Esophagus squamous epithelium (tissue), 5 donors: ENCODE measurements at regions not wholly inside any gene's neighbourhood (a gene's known extent, or its start where the extent isn't known, plus 50 kb on each side); places are given as distances from the start of the nearest gene placed in this dataset.

Experiments
- DNase-seq: peaks from one replicate; lab custom pipeline; 2025; lab: John Stamatoyannopoulos, UW
- H3K27ac ChIP-seq, 4 donors: fragments of 200-600 bp; sonication (generic); one replicate each; pipeline ENCODE4 v1.5.1; 2016 to 2019; ENCODE audit warnings: mild to moderate bottlenecking in 1 of 4
- H3K27me3 ChIP-seq, 4 donors: fragments of 200-600 bp; sonication (generic); 1 replicate in 3 of 4; 2 replicates in 1 of 4; pipeline versions ENCODE4 v1.5.1 to v1.6.0; 2017 to 2021; ENCODE audit warnings: antibody characterized with exemption in 1 of 4
- H3K36me3 ChIP-seq, 3 donors: fragments of 200-600 bp; sonication (generic); one replicate each; pipeline ENCODE4 v1.5.1; 2016 to 2019
- H3K4me1 ChIP-seq, 3 donors: fragments of 200-600 bp; sonication (generic); one replicate each; pipeline ENCODE4 v1.5.1; 2017 to 2019
- H3K4me3 ChIP-seq, 4 donors: fragments of 200-600 bp; sonication (generic); 1 replicate in 3 of 4; 2 replicates in 1 of 4; pipeline ENCODE4 v1.5.1; 2016 to 2019; ENCODE audit warnings: mild to moderate bottlenecking in 2 of 4, moderate library complexity in 1 of 4
- H3K9me3 ChIP-seq, 3 donors: fragments of 200-600 bp; sonication (generic); one replicate each; pipeline ENCODE4 v1.5.1; 2016 to 2019
- CTCF ChIP-seq, 6 experiments: fragments of 450-650 bp in 4 of 6; fragments of 200-600 bp in 2 of 6; sonication (generic) in 2 of 6; IDR thresholded peaks; one replicate each; pipeline ENCODE4 v1.5.1; 2016 to 2019; ENCODE audit warnings: antibody characterized with exemption in 6 of 6, mild to moderate bottlenecking in 4 of 6, moderate library complexity in 4 of 6
- POLR2A ChIP-seq, 4 donors: fragments of 450-650 bp; IDR thresholded peaks; one replicate each; pipeline ENCODE4 v1.6.1; 2017; ENCODE audit warnings: antibody characterized with exemption in 4 of 4, mild to moderate bottlenecking in 4 of 4, moderate library complexity in 3 of 4
- WGBS, 2 donors: methylation state at CpG; one replicate each; pipeline ENCODE4 v1.1.5; 2018; 5-methylcytosine and 5-hydroxymethylcytosine counted together
- intact Hi-C: fragments of 100-400 bp; cut with DNase I; formaldehyde crosslinking; loops from one replicate; pipeline ENCODE4 v1.15.0; 2022
- donor health status: DM: yes; HTN: yes; CAD: no.

- DNase-seq = no peak
- intact Hi-C loops = no loop called here
- Histone ChIP-seq H3K27ac (no peak overlapping the region), H3K27me3 (no peaks in the 10 kb centered on the region), H3K9me3 (peaks cover 0 to 4% (median 0%) of the 10 kb centered on the region in 3 donors), H3K4me3 (no peak overlapping the region), H3K4me1 (no peaks in the 10 kb centered on the region), H3K36me3 (no peaks in the 10 kb centered on the region)
- 76 to 80% methylated on average over 3 of the region's 3 CpGs for WGBS, 2 donors
- TF ChIP-seq POLR2A (IDR thresholded peaks at IDR 0.05) (no peak), CTCF (IDR thresholded peaks at IDR 0.05) (no peak)
These were observed 324.3 kb upstream of the NDST4 start for GRCh38 chr4:115437739-115438138.

GRCh38 chr4:115433491-115433890, 320.1 kb upstream of the NDST4 start:
- no peaks in the 10 kb centered on the region for H3K4me1 ChIP-seq
- no peak overlapping the region for H3K4me3 ChIP-seq
- H3K27ac ChIP-seq = no peak overlapping the region
- TF ChIP-seq CTCF (IDR thresholded peaks at IDR 0.05) = no peak
- no peak for TF ChIP-seq POLR2A (IDR thresholded peaks at IDR 0.05)
- DNase-seq = no peak
- H3K27me3 ChIP-seq = no peaks in the 10 kb centered on the region
- H3K9me3 ChIP-seq = peaks cover 0 to 4% (median 0%) of the 10 kb centered on the region in 3 donors
- 56 to 73% methylated on average over 1 of the region's 1 CpG for WGBS, 2 donors
- H3K36me3 ChIP-seq = no peaks in the 10 kb centered on the region
- intact Hi-C loops = no loop called here

- no peak overlapping the region for H3K27ac ChIP-seq
- peaks cover 0 to 4% (median 0%) of the 10 kb centered on the region in 3 donors for H3K9me3 ChIP-seq
- H3K27me3 ChIP-seq = no peaks in the 10 kb centered on the region
- no peaks in the 10 kb centered on the region for H3K4me1 ChIP-seq
- TF ChIP-seq CTCF (IDR thresholded peaks at IDR 0.05) (no peak), POLR2A (IDR thresholded peaks at IDR 0.05) (no peak)
- 63 to 71% methylated on average over 3 of the region's 3 CpGs for WGBS, 2 donors
- intact Hi-C loops = no loop called here
- no peaks in the 10 kb centered on the region for H3K36me3 ChIP-seq
- H3K4me3 ChIP-seq = no peak overlapping the region
- no peak for DNase-seq
These were observed 316.6 kb upstream of the NDST4 start for GRCh38 chr4:115430024-115430423.

GRCh38 chr4:115428455-115428854, 315.0 kb upstream of the NDST4 start:
- DNase-seq = no peak
- no peak overlapping the region for H3K4me3 ChIP-seq
- H3K9me3 ChIP-seq = no peaks in the 10 kb centered on the region
- no peaks in the 10 kb centered on the region for H3K27me3 ChIP-seq
- intact Hi-C loops = no loop called here
- no peak for TF ChIP-seq CTCF (IDR thresholded peaks at IDR 0.05)
- no peak for TF ChIP-seq POLR2A (IDR thresholded peaks at IDR 0.05)
- no peak overlapping the region for H3K27ac ChIP-seq
- 45 to 61% methylated on average over 1 of the region's 1 CpG for WGBS, 2 donors
- H3K4me1 ChIP-seq = no peaks in the 10 kb centered on the region
- no peaks in the 10 kb centered on the region for H3K36me3 ChIP-seq

GRCh38 chr4:115424852-115425251, 311.4 kb upstream of the NDST4 start:
- TF ChIP-seq CTCF (IDR thresholded peaks at IDR 0.05) (no peak), POLR2A (IDR thresholded peaks at IDR 0.05) (no peak)
- intact Hi-C loops = no loop called here
- no peaks in the 10 kb centered on the region for H3K27me3 ChIP-seq
- DNase-seq = no peak
- no peak overlapping the region for H3K27ac ChIP-seq
- 31 to 38% methylated on average over 1 of the region's 1 CpG for WGBS, 2 donors
- no peak overlapping the region for H3K4me3 ChIP-seq
- no peaks in the 10 kb centered on the region for H3K9me3 ChIP-seq
- H3K4me1 ChIP-seq = no peaks in the 10 kb centered on the region
- H3K36me3 ChIP-seq = no peaks in the 10 kb centered on the region
